GM12878 (cell line): ENCODE measurements at regions not wholly inside any gene's neighbourhood (a gene's known extent, or its start where the extent isn't known, plus 50 kb on each side); places are given as distances from the start of the nearest gene placed in this dataset.

ENCODE experiments used
- ATAC-seq: fragments of 200-7000 bp; cut with Tn5 transposase; 3 replicates; pipeline ENCODE4 v1.9.1; 2020; ENCODE audit warnings: mild to moderate bottlenecking, moderate library complexity
- BruUV-seq: library from RNA; stranded (reverse); fragments of 400-500 nt; replicated peaks from 2 replicates; lab custom pipeline; 2021; lab: Mats Ljungman, UMichigan
- CTCF ChIA-PET: fragments of 300-600 bp; sonication (Branson Sonifier 250); formaldehyde crosslinking; extraction: SDS; loops from one replicate; lab custom pipeline; 2021; ENCODE audit warnings: inconsistent platforms; lab: Yijun Ruan, JAX
- POLR2A ChIA-PET: fragments of 350-600 bp; formaldehyde crosslinking; extraction: SDS; loops from one replicate; lab custom pipeline; 2021; ENCODE audit warnings: inconsistent platforms; lab: Charles Lee
- RAD21 ChIA-PET: fragments of 300-600 bp; sonication (Branson Sonifier 250); formaldehyde crosslinking; loops from one replicate; lab custom pipeline; 2023; ENCODE audit warnings: antibody characterized with exemption; ENCODE audit not compliant: unreplicated experiment; lab: Charles Lee
- SMC1A ChIA-PET: fragments of 300-600 bp; sonication (Branson Sonifier 250); formaldehyde crosslinking; loops from one replicate; lab custom pipeline; 2023; ENCODE audit not compliant: unreplicated experiment, uncharacterized antibody; lab: Charles Lee
- DNase-seq: peaks from one replicate; pipeline ENCODE4 v3.0.0-alpha.2; 2011; ENCODE audit warnings: low read depth, low spot score
- FAIRE-seq: peaks from 3 replicates; lab custom pipeline; 2011; peaks lifted over from hg19 to GRCh38; lab: Jason Lieb, UNC
- H2AFZ ChIP-seq: 2 replicates; pipeline ENCODE4 v1.6.0; 2011; ENCODE audit warnings: low read depth, low read length, control low read depth; ENCODE audit not compliant: control insufficient read depth
- H3K27ac ChIP-seq: 2 replicates; pipeline ENCODE4 v1.5.1; 2011; ENCODE audit warnings: control low read depth; ENCODE audit not compliant: control insufficient read depth, insufficient read depth
- H3K27me3 ChIP-seq, 2 experiments: replicated peaks in 1 of 2; 2 replicates each; pipeline versions ENCODE4 v1.6.0 to v1.6.1; 2011; ENCODE audit warnings: low read length in 1 of 2; ENCODE audit not compliant: control insufficient read depth in 2 of 2, insufficient read depth in 2 of 2
- H3K36me3 ChIP-seq, 2 experiments: 2 replicates each; pipeline ENCODE4 v1.5.1; 2011; ENCODE audit warnings: low read length in 1 of 2; ENCODE audit not compliant: control insufficient read depth in 2 of 2, insufficient read depth in 2 of 2
- H3K4me1 ChIP-seq: 2 replicates; pipeline ENCODE4 v1.6.1; 2011; ENCODE audit warnings: mild to moderate bottlenecking, low read length, moderate library complexity, mixed read lengths; ENCODE audit not compliant: control insufficient read depth, insufficient read depth
- H3K4me2 ChIP-seq: 2 replicates; pipeline ENCODE4 v1.6.0; 2011; ENCODE audit warnings: control low read depth; ENCODE audit not compliant: control insufficient read depth, insufficient read depth
- H3K4me3 ChIP-seq: fragments of 200-600 bp; sonication (generic); 2 replicates; pipeline ENCODE4 v1.5.1; 2016
- H3K79me2 ChIP-seq: 2 replicates; pipeline ENCODE4 v1.6.0; 2011; ENCODE audit warnings: low read length; ENCODE audit not compliant: control insufficient read depth, insufficient read depth
- H3K9ac ChIP-seq: 2 replicates; pipeline ENCODE4 v1.8.0; 2011; ENCODE audit warnings: low read length, control low read depth, mixed read lengths; ENCODE audit not compliant: control insufficient read depth, insufficient read depth
- H3K9me3 ChIP-seq: replicated peaks from 3 replicates; pipeline ENCODE4 v1.5.1; 2011; ENCODE audit warnings: mild to moderate bottlenecking, low read length; ENCODE audit not compliant: control insufficient read depth, insufficient read depth
- H4K20me1 ChIP-seq: 2 replicates; pipeline ENCODE4 v1.6.0; 2011; ENCODE audit not compliant: control insufficient read depth, insufficient read depth
- FOXK2 ChIP-seq: fragments of 450-650 bp; IDR thresholded peaks from 2 replicates; pipeline ENCODE4 v1.6.1; 2017; ENCODE audit warnings: mild to moderate bottlenecking, moderate library complexity
- SPI1 ChIP-seq: IDR thresholded peaks from 2 replicates; pipeline ENCODE4 v1.6.1; 2011; ENCODE audit warnings: low read depth, mild to moderate bottlenecking, low read length, moderate library complexity, borderline replicate concordance; ENCODE audit not compliant: insufficient read depth
- USF1 ChIP-seq: IDR thresholded peaks from 2 replicates; pipeline ENCODE4 v1.6.1; 2011; ENCODE audit warnings: borderline replicate concordance, low read depth, mild to moderate bottlenecking, moderate library complexity, mixed read lengths, low read length; ENCODE audit not compliant: insufficient read depth; ENCODE audit errors: extremely low read length
- ZBTB11 ChIP-seq: fragments of 450-650 bp; formaldehyde crosslinking; IDR thresholded peaks from 2 replicates; pipeline ENCODE4 v1.5.0; 2022; ENCODE audit warnings: mild to moderate bottlenecking, missing genetic modification characterization
- WGBS: methylation state at CpG from one replicate; pipeline ENCODE4 v1.1.6; 2016; ENCODE audit warnings: low lambda C conversion rate; ENCODE audit not compliant: insufficient replicate concordance, insufficient coverage; ENCODE audit errors: missing lambda C conversion rate; 5-methylcytosine and 5-hydroxymethylcytosine counted together
- in situ Hi-C: fragments of 300-500 bp; cut with MboI; formaldehyde crosslinking; loops from 9 replicates; pipeline ENCODE4 v1.14.3; 2018; ENCODE audit warnings: mixed read lengths
- intact Hi-C: fragments of 100-400 bp; cut with micrococcal nuclease; formaldehyde crosslinking; loops from one replicate; pipeline ENCODE4 v1.14.2; 2022; ENCODE audit not compliant: unreplicated experiment
- TF ChIP-seq, protein P1 (sequence below): fragments of 450-650 bp; IDR thresholded peaks from 2 replicates; pipeline ENCODE4 v1.6.1; 2018; ENCODE audit warnings: borderline replicate concordance, mild to moderate bottlenecking; ENCODE audit not compliant: partially characterized antibody

DNA sequence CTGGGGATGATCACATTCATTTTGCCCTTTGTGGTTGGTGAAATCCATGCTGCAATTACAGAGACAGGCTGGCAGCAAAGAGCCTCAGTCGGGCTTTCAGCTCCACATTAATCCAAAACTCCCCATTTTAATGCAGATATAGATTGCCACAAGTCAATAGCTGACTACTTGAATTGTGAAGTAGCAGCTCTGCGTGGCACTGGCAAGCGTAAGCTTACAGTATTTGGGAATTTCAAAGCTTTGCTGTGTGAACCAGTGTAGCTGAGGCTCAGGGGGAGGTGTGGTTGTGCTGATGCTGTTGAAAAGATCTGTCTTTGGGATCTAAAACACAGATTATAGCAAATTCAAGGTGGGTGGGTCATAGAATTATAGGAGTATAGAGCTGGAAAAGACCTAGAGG is 290.3 kb upstream of the ONECUT1 start:
- CTCF ChIA-PET = no interaction called here
- ATAC-seq = no peak

More for the DNA sequence above, 290.3 kb upstream of the ONECUT1 start:
- no peak overlapping the region for H2AFZ ChIP-seq
- no TSS peak for BruUV-seq
- ChIA-PET POLR2A (no interaction called here), SMC1A (no interaction called here), RAD21 (no interaction called here)
- H3K36me3 ChIP-seq = no peaks in the 10 kb centered on the region
- FAIRE-seq (no peak), DNase-seq (no peak)
- no peak overlapping the region for H3K4me2 ChIP-seq
- in situ Hi-C loops (no loop called here), intact Hi-C loops (no loop called here)
- no peaks in the 10 kb centered on the region for H3K9me3 ChIP-seq
- H3K4me1 ChIP-seq = no peaks in the 10 kb centered on the region
- no peak for TF ChIP-seq ZBTB11
- no peak for TF ChIP-seq FOXK2
- TF ChIP-seq, protein P1, sequence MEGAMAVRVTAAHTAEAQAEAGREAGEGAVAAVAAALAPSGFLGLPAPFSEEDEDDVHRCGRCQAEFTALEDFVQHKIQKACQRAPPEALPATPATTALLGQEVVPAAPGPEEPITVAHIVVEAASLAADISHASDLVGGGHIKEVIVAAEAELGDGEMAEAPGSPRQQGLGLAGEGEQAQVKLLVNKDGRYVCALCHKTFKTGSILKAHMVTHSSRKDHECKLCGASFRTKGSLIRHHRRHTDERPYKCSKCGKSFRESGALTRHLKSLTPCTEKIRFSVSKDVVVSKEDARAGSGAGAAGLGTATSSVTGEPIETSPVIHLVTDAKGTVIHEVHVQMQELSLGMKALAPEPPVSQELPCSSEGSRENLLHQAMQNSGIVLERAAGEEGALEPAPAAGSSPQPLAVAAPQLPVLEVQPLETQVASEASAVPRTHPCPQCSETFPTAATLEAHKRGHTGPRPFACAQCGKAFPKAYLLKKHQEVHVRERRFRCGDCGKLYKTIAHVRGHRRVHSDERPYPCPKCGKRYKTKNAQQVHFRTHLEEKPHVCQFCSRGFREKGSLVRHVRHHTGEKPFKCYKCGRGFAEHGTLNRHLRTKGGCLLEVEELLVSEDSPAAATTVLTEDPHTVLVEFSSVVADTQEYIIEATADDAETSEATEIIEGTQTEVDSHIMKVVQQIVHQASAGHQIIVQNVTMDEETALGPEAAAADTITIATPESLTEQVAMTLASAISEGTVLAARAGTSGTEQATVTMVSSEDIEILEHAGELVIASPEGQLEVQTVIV = no peak
- TF ChIP-seq SPI1 = no peak
- no peak for TF ChIP-seq USF1
- 18% methylated on average over 3 of the region's 3 CpGs for WGBS
- H4K20me1 ChIP-seq = no peaks in the 10 kb centered on the region
- no peaks in the 10 kb centered on the region for H3K27me3 ChIP-seq
- H3K4me3 ChIP-seq = no peak overlapping the region
- H3K9ac ChIP-seq = no peak overlapping the region
- H3K79me2 ChIP-seq = no peaks in the 10 kb centered on the region
- no peak overlapping the region for H3K27ac ChIP-seq
